ENCODE measurements at regions not wholly inside any gene's neighbourhood (a gene's known extent, or its start where the extent isn't known, plus 50 kb on each side); places are given as distances from the start of the nearest gene placed in this dataset.
"Not testable (repeated sequence)": the region's sequence is repeated elsewhere in the genome, so short reads cannot be mapped to it uniquely, and the experiment has no call there.

- H3K4me2 ChIP-seq (ENCODE audit: insufficient read depth, low read length): no peak overlapping the region
- TF ChIP-seq, protein P1, sequence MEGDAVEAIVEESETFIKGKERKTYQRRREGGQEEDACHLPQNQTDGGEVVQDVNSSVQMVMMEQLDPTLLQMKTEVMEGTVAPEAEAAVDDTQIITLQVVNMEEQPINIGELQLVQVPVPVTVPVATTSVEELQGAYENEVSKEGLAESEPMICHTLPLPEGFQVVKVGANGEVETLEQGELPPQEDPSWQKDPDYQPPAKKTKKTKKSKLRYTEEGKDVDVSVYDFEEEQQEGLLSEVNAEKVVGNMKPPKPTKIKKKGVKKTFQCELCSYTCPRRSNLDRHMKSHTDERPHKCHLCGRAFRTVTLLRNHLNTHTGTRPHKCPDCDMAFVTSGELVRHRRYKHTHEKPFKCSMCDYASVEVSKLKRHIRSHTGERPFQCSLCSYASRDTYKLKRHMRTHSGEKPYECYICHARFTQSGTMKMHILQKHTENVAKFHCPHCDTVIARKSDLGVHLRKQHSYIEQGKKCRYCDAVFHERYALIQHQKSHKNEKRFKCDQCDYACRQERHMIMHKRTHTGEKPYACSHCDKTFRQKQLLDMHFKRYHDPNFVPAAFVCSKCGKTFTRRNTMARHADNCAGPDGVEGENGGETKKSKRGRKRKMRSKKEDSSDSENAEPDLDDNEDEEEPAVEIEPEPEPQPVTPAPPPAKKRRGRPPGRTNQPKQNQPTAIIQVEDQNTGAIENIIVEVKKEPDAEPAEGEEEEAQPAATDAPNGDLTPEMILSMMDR (IDR thresholded peaks at IDR 0.05; ENCODE audit: extremely low read depth, low read depth, low read length): no peak
- H3K27ac ChIP-seq (ENCODE audit: low read depth, low read length): no peak overlapping the region
- H3K4me1 ChIP-seq (ENCODE audit: insufficient read depth, low read length): no peaks in the 10 kb centered on the region
- no peak overlapping the region for H3K4me3 ChIP-seq (ENCODE audit: insufficient read depth, low read length)
- no peaks in the 10 kb centered on the region for H3K36me3 ChIP-seq (ENCODE audit: insufficient read depth, low read length)
- DNase-seq (ENCODE audit: insufficient read length, low spot score, missing footprints): no peak
- no peaks in the 10 kb centered on the region for H3K79me2 ChIP-seq (ENCODE audit: insufficient read depth, low read length)
- no peaks in the 10 kb centered on the region for H3K9me3 ChIP-seq (ENCODE audit: low read depth, low read length)
- H4K20me1 ChIP-seq (ENCODE audit: insufficient read depth, low read length): no peaks in the 10 kb centered on the region
- H2AFZ ChIP-seq (ENCODE audit: low read length): no peak overlapping the region
- no peaks in the 10 kb centered on the region for H3K27me3 ChIP-seq (ENCODE audit: insufficient read depth, low read length)
These were observed 1061.3 kb downstream of the STPG2 start for GRCh38 chr4:97081951-97082350.

GRCh38 chr4:97097036-97097435 lies 1046.2 kb downstream of the STPG2 start:
- H3K4me2 ChIP-seq (ENCODE audit: insufficient read depth, low read length); H3K9me3 ChIP-seq (ENCODE audit: low read depth, low read length); H2AFZ ChIP-seq (ENCODE audit: low read length); H3K4me1 ChIP-seq (ENCODE audit: insufficient read depth, low read length); H3K36me3 ChIP-seq (ENCODE audit: insufficient read depth, low read length); H3K27ac ChIP-seq (ENCODE audit: low read depth, low read length); H3K27me3 ChIP-seq (ENCODE audit: insufficient read depth, low read length); H4K20me1 ChIP-seq (ENCODE audit: insufficient read depth, low read length); H3K79me2 ChIP-seq (ENCODE audit: insufficient read depth, low read length); DNase-seq (ENCODE audit: insufficient read length, low spot score, missing footprints); H3K4me3 ChIP-seq (ENCODE audit: insufficient read depth, low read length): not testable (repeated sequence)

DNA sequence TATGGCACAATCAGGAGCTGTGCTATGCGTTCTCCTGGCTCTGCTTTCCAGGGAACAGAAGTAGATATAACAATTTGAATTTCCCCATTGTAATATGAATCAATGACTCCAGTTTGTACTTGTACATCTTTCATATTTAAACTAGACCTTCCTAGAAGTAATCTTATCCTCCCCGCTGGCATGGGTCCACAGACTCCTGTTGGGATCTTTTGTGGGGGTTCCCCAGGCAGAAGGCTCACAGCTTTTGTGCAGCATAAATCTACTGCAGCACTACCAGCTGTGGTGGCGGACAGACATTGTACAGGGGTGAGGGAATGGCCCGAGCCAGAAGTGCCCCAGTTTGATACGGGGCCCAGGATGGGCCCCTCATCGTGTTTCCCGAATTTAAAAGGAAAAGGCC lies 1042.1 kb downstream of the STPG2 start:
- not testable (repeated sequence) for DNase-seq (ENCODE audit: insufficient read length, low spot score, missing footprints)

GRCh38 chr4:97103252-97103651 lies 1040.0 kb downstream of the STPG2 start:
- Histone ChIP-seq H3K36me3 (ENCODE audit: insufficient read depth, low read length) (no peaks in the 10 kb centered on the region), H3K4me3 (ENCODE audit: insufficient read depth, low read length) (no peak overlapping the region), H4K20me1 (ENCODE audit: insufficient read depth, low read length) (no peaks in the 10 kb centered on the region), H3K4me2 (ENCODE audit: insufficient read depth, low read length) (no peak overlapping the region), H3K9me3 (ENCODE audit: low read depth, low read length) (no peaks in the 10 kb centered on the region), H3K79me2 (ENCODE audit: insufficient read depth, low read length) (no peaks in the 10 kb centered on the region), H2AFZ (ENCODE audit: low read length) (no peak overlapping the region), H3K27ac (ENCODE audit: low read depth, low read length) (no peak overlapping the region), H3K4me1 (ENCODE audit: insufficient read depth, low read length) (no peaks in the 10 kb centered on the region), H3K27me3 (ENCODE audit: insufficient read depth, low read length) (no peaks in the 10 kb centered on the region)
- TF ChIP-seq, protein P1 (IDR thresholded peaks at IDR 0.05; ENCODE audit: extremely low read depth, low read depth, low read length): no peak
- peak; percentile 9 for DNase-seq (ENCODE audit: insufficient read length, low spot score, missing footprints)

More for the DNA sequence above, 1042.1 kb downstream of the STPG2 start:
- not testable (repeated sequence) for H3K4me1 ChIP-seq (ENCODE audit: insufficient read depth, low read length); H4K20me1 ChIP-seq (ENCODE audit: insufficient read depth, low read length); H3K27ac ChIP-seq (ENCODE audit: low read depth, low read length); H3K36me3 ChIP-seq (ENCODE audit: insufficient read depth, low read length); H2AFZ ChIP-seq (ENCODE audit: low read length); H3K4me2 ChIP-seq (ENCODE audit: insufficient read depth, low read length); H3K9me3 ChIP-seq (ENCODE audit: low read depth, low read length); H3K79me2 ChIP-seq (ENCODE audit: insufficient read depth, low read length); H3K4me3 ChIP-seq (ENCODE audit: insufficient read depth, low read length); H3K27me3 ChIP-seq (ENCODE audit: insufficient read depth, low read length)

- H3K9me3 ChIP-seq (ENCODE audit: low read depth, low read length): no peaks in the 10 kb centered on the region
- H3K27me3 ChIP-seq (ENCODE audit: insufficient read depth, low read length): no peaks in the 10 kb centered on the region
- no peaks in the 10 kb centered on the region for H3K79me2 ChIP-seq (ENCODE audit: insufficient read depth, low read length)
- H4K20me1 ChIP-seq (ENCODE audit: insufficient read depth, low read length): no peaks in the 10 kb centered on the region
- DNase-seq (ENCODE audit: insufficient read length, low spot score, missing footprints): no peak
- no peak overlapping the region for H3K4me2 ChIP-seq (ENCODE audit: insufficient read depth, low read length)
- no peak overlapping the region for H2AFZ ChIP-seq (ENCODE audit: low read length)
- TF ChIP-seq, protein P1 (IDR thresholded peaks at IDR 0.05; ENCODE audit: extremely low read depth, low read depth, low read length): no peak
- no peak overlapping the region for H3K4me3 ChIP-seq (ENCODE audit: insufficient read depth, low read length)
- no peaks in the 10 kb centered on the region for H3K4me1 ChIP-seq (ENCODE audit: insufficient read depth, low read length)
- no peaks in the 10 kb centered on the region for H3K36me3 ChIP-seq (ENCODE audit: insufficient read depth, low read length)
- no peak overlapping the region for H3K27ac ChIP-seq (ENCODE audit: low read depth, low read length)
These were observed 1039.3 kb downstream of the STPG2 start for GRCh38 chr4:97104006-97104405.
